Urothelium cell line (cell line): ENCODE measurements at regions not wholly inside any gene's neighbourhood (a gene's known extent, or its start where the extent isn't known, plus 50 kb on each side); places are given as distances from the start of the nearest gene placed in this dataset.
A peak's percentile ranks its signal among the peaks of the same experiment; 100 is the strongest.
"Not testable (repeated sequence)": the region's sequence is repeated elsewhere in the genome, so short reads cannot be mapped to it uniquely, and the experiment has no call there.

Experiments
- DNase-seq: peaks from one replicate; pipeline ENCODE4 v3.0.0; 2011; ENCODE audit warnings: low spot score, mixed read lengths
- FAIRE-seq: peaks from 2 replicates; lab custom pipeline; 2011; peaks lifted over from hg19 to GRCh38; lab: Jason Lieb, UNC

- FAIRE-seq (no peak), DNase-seq (no peak)
These were observed 66.6 kb downstream of the TNFAIP3 start for GRCh38 chr6:137933696-137934095.

- FAIRE-seq (no peak), DNase-seq (no peak)
These were observed 69.7 kb downstream of the TNFAIP3 start for GRCh38 chr6:137936798-137937197.

GRCh38 chr6:137937834-137938233, 70.8 kb downstream of the TNFAIP3 start:
- DNase-seq (no peak), FAIRE-seq (no peak)

- DNase-seq (no peak), FAIRE-seq (no peak)
These were observed 71.8 kb downstream of the TNFAIP3 start for GRCh38 chr6:137938770-137939379.

- FAIRE-seq (no peak), DNase-seq (no peak)
These were observed 74.9 kb downstream of the TNFAIP3 start for GRCh38 chr6:137941995-137942394.

- DNase-seq (no peak), FAIRE-seq (no peak)
These were observed 75.7 kb downstream of the TNFAIP3 start for GRCh38 chr6:137942736-137943135.

GRCh38 chr6:137944381-137944780, 77.3 kb downstream of the TNFAIP3 start:
- FAIRE-seq, DNase-seq: not testable (repeated sequence)

GRCh38 chr6:137944793-137945498, 77.9 kb downstream of the TNFAIP3 start:
- DNase-seq (peak; percentile 44), FAIRE-seq (peak; percentile 94)

GRCh38 chr6:137949686-137950390, 82.8 kb downstream of the TNFAIP3 start:
- DNase-seq, result no peak
- FAIRE-seq, result no peak

GRCh38 chr6:137950581-137950980, 83.5 kb downstream of the TNFAIP3 start:
- no peak for DNase-seq
- no peak for FAIRE-seq

- DNase-seq, result no peak
- no peak for FAIRE-seq
These were observed 84.1 kb downstream of the TNFAIP3 start for GRCh38 chr6:137951064-137951597.

GRCh38 chr6:137952247-137952646, 85.2 kb downstream of the TNFAIP3 start:
- DNase-seq, result no peak
- peak; percentile 37 for FAIRE-seq

GRCh38 chr6:137953761-137954160, 86.7 kb downstream of the TNFAIP3 start:
- DNase-seq, result no peak
- no peak for FAIRE-seq

GRCh38 chr6:137954253-137954652, 87.2 kb downstream of the TNFAIP3 start:
- FAIRE-seq, result no peak

GRCh38 chr6:137956098-137956488, 89.0 kb downstream of the TNFAIP3 start:
- FAIRE-seq (no peak), DNase-seq (no peak)

More at GRCh38 chr6:137954253-137954652, 87.2 kb downstream of the TNFAIP3 start:
- DNase-seq, result no peak

GRCh38 chr6:137957471-137957870, 90.4 kb downstream of the TNFAIP3 start:
- DNase-seq (no peak), FAIRE-seq (no peak)

GRCh38 chr6:137958811-137959565, 91.9 kb downstream of the TNFAIP3 start:
- DNase-seq (no peak), FAIRE-seq (no peak)

GRCh38 chr6:137962725-137963124, 95.7 kb downstream of the TNFAIP3 start:
- no peak for DNase-seq
- no peak for FAIRE-seq

- DNase-seq (no peak), FAIRE-seq (no peak)
These were observed 97.8 kb downstream of the TNFAIP3 start for GRCh38 chr6:137964876-137965275.

- FAIRE-seq, result no peak
These were observed 100.8 kb downstream of the TNFAIP3 start for GRCh38 chr6:137967689-137968454.

More at GRCh38 chr6:137967689-137968454, 100.8 kb downstream of the TNFAIP3 start:
- no peak for DNase-seq
